Esophagus squamous epithelium (tissue), 5 donors: ENCODE measurements at regions not wholly inside any gene's neighbourhood (a gene's known extent, or its start where the extent isn't known, plus 50 kb on each side); places are given as distances from the start of the nearest gene placed in this dataset.

Experiments
- DNase-seq: peaks from one replicate; lab custom pipeline; 2025; lab: John Stamatoyannopoulos, UW
- H3K27ac ChIP-seq, 4 donors: fragments of 200-600 bp; sonication (generic); one replicate each; pipeline ENCODE4 v1.5.1; 2016 to 2019; ENCODE audit warnings: mild to moderate bottlenecking in 1 of 4
- H3K27me3 ChIP-seq, 4 donors: fragments of 200-600 bp; sonication (generic); 1 replicate in 3 of 4; 2 replicates in 1 of 4; pipeline versions ENCODE4 v1.5.1 to v1.6.0; 2017 to 2021; ENCODE audit warnings: antibody characterized with exemption in 1 of 4
- H3K36me3 ChIP-seq, 3 donors: fragments of 200-600 bp; sonication (generic); one replicate each; pipeline ENCODE4 v1.5.1; 2016 to 2019
- H3K4me1 ChIP-seq, 3 donors: fragments of 200-600 bp; sonication (generic); one replicate each; pipeline ENCODE4 v1.5.1; 2017 to 2019
- H3K4me3 ChIP-seq, 4 donors: fragments of 200-600 bp; sonication (generic); 1 replicate in 3 of 4; 2 replicates in 1 of 4; pipeline ENCODE4 v1.5.1; 2016 to 2019; ENCODE audit warnings: mild to moderate bottlenecking in 2 of 4, moderate library complexity in 1 of 4
- H3K9me3 ChIP-seq, 3 donors: fragments of 200-600 bp; sonication (generic); one replicate each; pipeline ENCODE4 v1.5.1; 2016 to 2019
- POLR2A ChIP-seq, 4 donors: fragments of 450-650 bp; IDR thresholded peaks; one replicate each; pipeline ENCODE4 v1.6.1; 2017; ENCODE audit warnings: antibody characterized with exemption in 4 of 4, mild to moderate bottlenecking in 4 of 4, moderate library complexity in 3 of 4
- WGBS, 2 donors: methylation state at CpG; one replicate each; pipeline ENCODE4 v1.1.5; 2018; 5-methylcytosine and 5-hydroxymethylcytosine counted together
- intact Hi-C: fragments of 100-400 bp; cut with DNase I; formaldehyde crosslinking; loops from one replicate; pipeline ENCODE4 v1.15.0; 2022
- TF ChIP-seq, protein P1 (sequence below), 6 experiments: fragments of 450-650 bp in 4 of 6; fragments of 200-600 bp in 2 of 6; sonication (generic) in 2 of 6; IDR thresholded peaks; one replicate each; pipeline ENCODE4 v1.5.1; 2016 to 2019; ENCODE audit warnings: antibody characterized with exemption in 6 of 6, mild to moderate bottlenecking in 4 of 6, moderate library complexity in 4 of 6
- donor health status: DM: yes; HTN: yes; CAD: no.

DNA sequence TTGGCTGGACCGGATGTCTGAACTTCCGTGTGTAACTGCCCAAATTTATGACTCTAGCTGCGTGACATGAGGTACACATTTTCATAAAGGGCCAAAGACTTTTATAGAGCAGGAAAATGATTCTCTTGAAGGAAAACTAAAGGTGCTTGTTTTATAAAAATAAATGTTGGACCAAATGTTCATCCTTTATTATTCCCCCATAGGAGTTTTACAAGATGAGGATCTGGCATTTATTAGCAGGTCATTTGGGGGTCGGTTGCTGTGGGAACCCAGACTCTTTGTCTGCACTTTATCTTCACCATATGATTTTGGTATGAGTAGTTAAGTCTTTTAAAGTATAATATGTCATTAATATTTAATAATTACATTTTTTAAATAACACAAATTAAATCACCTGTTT lies 571.2 kb downstream of the EFNA5 start:
- intact Hi-C loops = no loop called here
- no peaks in the 10 kb centered on the region for H3K4me1 ChIP-seq
- no peak overlapping the region for H3K4me3 ChIP-seq
- DNase-seq = no peak
- no peak overlapping the region for H3K27ac ChIP-seq
- H3K9me3 ChIP-seq = peaks cover 0 to 5% (median 0%) of the 10 kb centered on the region in 3 donors
- 80 to 90% methylated on average over 4 of the region's 4 CpGs for WGBS, 2 donors
- TF ChIP-seq, protein P1, sequence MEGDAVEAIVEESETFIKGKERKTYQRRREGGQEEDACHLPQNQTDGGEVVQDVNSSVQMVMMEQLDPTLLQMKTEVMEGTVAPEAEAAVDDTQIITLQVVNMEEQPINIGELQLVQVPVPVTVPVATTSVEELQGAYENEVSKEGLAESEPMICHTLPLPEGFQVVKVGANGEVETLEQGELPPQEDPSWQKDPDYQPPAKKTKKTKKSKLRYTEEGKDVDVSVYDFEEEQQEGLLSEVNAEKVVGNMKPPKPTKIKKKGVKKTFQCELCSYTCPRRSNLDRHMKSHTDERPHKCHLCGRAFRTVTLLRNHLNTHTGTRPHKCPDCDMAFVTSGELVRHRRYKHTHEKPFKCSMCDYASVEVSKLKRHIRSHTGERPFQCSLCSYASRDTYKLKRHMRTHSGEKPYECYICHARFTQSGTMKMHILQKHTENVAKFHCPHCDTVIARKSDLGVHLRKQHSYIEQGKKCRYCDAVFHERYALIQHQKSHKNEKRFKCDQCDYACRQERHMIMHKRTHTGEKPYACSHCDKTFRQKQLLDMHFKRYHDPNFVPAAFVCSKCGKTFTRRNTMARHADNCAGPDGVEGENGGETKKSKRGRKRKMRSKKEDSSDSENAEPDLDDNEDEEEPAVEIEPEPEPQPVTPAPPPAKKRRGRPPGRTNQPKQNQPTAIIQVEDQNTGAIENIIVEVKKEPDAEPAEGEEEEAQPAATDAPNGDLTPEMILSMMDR (IDR thresholded peaks at IDR 0.05) = no peak
- TF ChIP-seq POLR2A (IDR thresholded peaks at IDR 0.05) = no peak
- no peaks in the 10 kb centered on the region for H3K36me3 ChIP-seq
- no peaks in the 10 kb centered on the region for H3K27me3 ChIP-seq

DNA sequence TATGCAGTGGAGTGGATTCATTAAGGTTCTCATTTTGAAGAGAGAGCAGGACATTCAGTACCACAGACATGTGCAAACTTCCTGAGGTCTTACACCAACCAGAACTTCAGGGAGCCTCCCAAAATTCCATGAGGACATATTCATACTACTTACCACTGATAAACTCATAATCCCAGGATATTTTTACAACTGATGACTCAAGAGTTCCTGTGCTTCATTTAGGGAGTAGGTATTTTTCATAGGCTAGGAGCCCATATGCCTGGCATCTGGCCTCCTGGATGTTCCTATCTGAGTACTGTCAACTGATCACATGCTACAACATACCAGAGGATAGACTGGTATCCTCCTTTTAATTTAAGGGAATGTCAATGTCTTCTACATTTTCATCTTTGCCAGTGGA lies 578.0 kb downstream of the EFNA5 start:
- DNase-seq = no peak
- intact Hi-C loops = no loop called here

DNA sequence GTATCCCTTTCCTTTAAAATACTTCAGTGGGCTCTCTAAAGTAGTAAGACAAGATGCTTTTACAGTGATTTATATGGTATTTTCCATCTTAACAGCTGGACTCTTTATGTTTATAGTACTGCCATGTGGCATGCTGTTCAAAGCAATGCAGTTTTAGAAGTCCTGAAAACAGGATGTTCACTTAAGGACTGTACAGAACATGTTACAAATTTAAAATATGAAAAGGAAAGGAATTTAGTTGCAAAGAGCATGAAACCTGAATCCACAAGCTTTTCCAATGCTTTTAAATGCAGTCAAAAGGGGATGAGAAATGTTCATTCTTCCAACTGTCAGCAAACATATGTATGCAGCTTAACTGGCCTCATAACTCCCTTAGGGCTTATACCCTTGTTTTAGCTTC lies 580.2 kb downstream of the EFNA5 start:
- no peak overlapping the region for H3K4me3 ChIP-seq
- H3K27ac ChIP-seq = no peak overlapping the region
- H3K4me1 ChIP-seq = peaks cover 0 to 6% (median 0%) of the 10 kb centered on the region in 3 donors
- intact Hi-C loops = no loop called here
- no peaks in the 10 kb centered on the region for H3K36me3 ChIP-seq
- TF ChIP-seq, protein P1 (IDR thresholded peaks at IDR 0.05) = no peak
- TF ChIP-seq POLR2A (IDR thresholded peaks at IDR 0.05) = no peak
- no peaks in the 10 kb centered on the region for H3K27me3 ChIP-seq
- DNase-seq = no peak
- peaks cover 0 to 7% (median 0%) of the 10 kb centered on the region in 3 donors for H3K9me3 ChIP-seq

More for the DNA sequence above, 578.0 kb downstream of the EFNA5 start:
- Histone ChIP-seq H3K4me1 (peaks cover 0 to 6% (median 0%) of the 10 kb centered on the region in 3 donors), H3K27ac (no peak overlapping the region), H3K27me3 (no peaks in the 10 kb centered on the region), H3K9me3 (peaks cover 0 to 7% (median 0%) of the 10 kb centered on the region in 3 donors), H3K4me3 (no peak overlapping the region), H3K36me3 (no peaks in the 10 kb centered on the region)
- no peak for TF ChIP-seq POLR2A (IDR thresholded peaks at IDR 0.05)
- TF ChIP-seq, protein P1 (IDR thresholded peaks at IDR 0.05) = no peak

DNA sequence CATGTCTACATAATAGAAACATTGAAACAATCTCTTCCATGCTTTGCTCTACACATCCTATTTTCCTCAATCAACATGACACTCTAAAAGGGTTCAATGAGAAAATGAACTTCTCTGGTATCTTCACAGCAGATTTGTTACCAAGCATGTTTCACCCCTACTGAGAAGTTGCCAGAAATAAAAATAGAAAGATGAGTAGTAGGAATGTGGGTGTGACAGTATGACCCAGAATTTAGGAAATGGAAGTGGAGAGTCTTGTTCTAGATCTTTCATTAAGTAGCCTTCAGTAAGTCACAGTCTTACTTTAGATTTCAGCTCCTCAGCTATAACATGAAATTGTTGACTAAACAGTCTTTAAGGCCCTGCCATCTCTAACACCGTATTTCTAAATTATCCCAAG lies 581.8 kb downstream of the EFNA5 start:
- no peaks in the 10 kb centered on the region for H3K27me3 ChIP-seq
- WGBS, 2 donors = 77 to 86% methylated on average over 1 of the region's 1 CpG
- TF ChIP-seq, protein P1 (IDR thresholded peaks at IDR 0.05) = no peak
- no peak for TF ChIP-seq POLR2A (IDR thresholded peaks at IDR 0.05)
- no peak for DNase-seq
- H3K27ac ChIP-seq = no peak overlapping the region
- H3K9me3 ChIP-seq = peaks cover 0 to 7% (median 0%) of the 10 kb centered on the region in 3 donors
- H3K36me3 ChIP-seq = no peaks in the 10 kb centered on the region
- intact Hi-C loops = no loop called here
- H3K4me3 ChIP-seq = no peak overlapping the region
- H3K4me1 ChIP-seq = peaks cover 0 to 6% (median 0%) of the 10 kb centered on the region in 3 donors

DNA sequence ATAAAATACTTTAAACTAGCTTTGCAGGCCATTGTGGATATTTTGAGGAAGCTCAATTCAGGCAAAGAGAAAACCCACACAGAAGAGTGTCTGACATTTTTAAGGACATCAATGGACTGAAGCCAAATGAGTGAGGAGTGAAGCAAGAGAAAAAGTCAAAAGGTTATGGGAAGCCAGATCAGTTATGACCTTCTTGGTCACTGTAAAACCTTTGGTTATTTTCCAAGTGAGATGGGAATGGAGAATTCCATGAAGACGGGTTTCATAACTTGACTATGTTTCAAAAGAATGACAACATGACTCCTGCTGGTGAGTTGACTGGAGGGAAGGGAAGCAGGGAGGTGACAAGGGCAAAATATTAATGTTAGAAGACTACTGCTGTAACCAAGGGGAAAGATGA lies 585.2 kb downstream of the EFNA5 start:
- 75 to 88% methylated on average over 1 of the region's 1 CpG for WGBS, 2 donors
- H3K4me3 ChIP-seq = no peak overlapping the region
- H3K27me3 ChIP-seq = no peaks in the 10 kb centered on the region
- no peaks in the 10 kb centered on the region for H3K9me3 ChIP-seq
- H3K36me3 ChIP-seq = no peaks in the 10 kb centered on the region
- H3K27ac ChIP-seq = no peak overlapping the region
- peaks cover 0 to 3% (median 0%) of the 10 kb centered on the region in 3 donors for H3K4me1 ChIP-seq
- TF ChIP-seq, protein P1 (IDR thresholded peaks at IDR 0.05) = no peak
- TF ChIP-seq POLR2A (IDR thresholded peaks at IDR 0.05) = no peak
- intact Hi-C loops = no loop called here
- DNase-seq = no peak
